GM12865 (cell line): ENCODE measurements at regions not wholly inside any gene's neighbourhood (a gene's known extent, or its start where the extent isn't known, plus 50 kb on each side); places are given as distances from the start of the nearest gene placed in this dataset.

Source experiments
- DNase-seq: peaks from one replicate; pipeline ENCODE4 v3.0.0; 2010; ENCODE audit warnings: low read depth
- H3K4me3 ChIP-seq: 2 replicates; pipeline ENCODE4 v1.5.1; 2011; ENCODE audit warnings: mild to moderate bottlenecking, low read depth, low read length, control low read depth
- TF ChIP-seq, protein P1 (sequence below): IDR thresholded peaks from 2 replicates; pipeline ENCODE4 v1.5.1; 2011; ENCODE audit warnings: low read length, control low read depth, low read depth, inconsistent platforms; ENCODE audit not compliant: insufficient read depth; ENCODE audit errors: missing control alignments

GRCh38 chr1:30198795-30199403 lies 524.5 kb downstream of the MATN1 start:
- no peak for DNase-seq
- TF ChIP-seq, protein P1, sequence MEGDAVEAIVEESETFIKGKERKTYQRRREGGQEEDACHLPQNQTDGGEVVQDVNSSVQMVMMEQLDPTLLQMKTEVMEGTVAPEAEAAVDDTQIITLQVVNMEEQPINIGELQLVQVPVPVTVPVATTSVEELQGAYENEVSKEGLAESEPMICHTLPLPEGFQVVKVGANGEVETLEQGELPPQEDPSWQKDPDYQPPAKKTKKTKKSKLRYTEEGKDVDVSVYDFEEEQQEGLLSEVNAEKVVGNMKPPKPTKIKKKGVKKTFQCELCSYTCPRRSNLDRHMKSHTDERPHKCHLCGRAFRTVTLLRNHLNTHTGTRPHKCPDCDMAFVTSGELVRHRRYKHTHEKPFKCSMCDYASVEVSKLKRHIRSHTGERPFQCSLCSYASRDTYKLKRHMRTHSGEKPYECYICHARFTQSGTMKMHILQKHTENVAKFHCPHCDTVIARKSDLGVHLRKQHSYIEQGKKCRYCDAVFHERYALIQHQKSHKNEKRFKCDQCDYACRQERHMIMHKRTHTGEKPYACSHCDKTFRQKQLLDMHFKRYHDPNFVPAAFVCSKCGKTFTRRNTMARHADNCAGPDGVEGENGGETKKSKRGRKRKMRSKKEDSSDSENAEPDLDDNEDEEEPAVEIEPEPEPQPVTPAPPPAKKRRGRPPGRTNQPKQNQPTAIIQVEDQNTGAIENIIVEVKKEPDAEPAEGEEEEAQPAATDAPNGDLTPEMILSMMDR: no peak
- H3K4me3 ChIP-seq: no peak overlapping the region

DNA sequence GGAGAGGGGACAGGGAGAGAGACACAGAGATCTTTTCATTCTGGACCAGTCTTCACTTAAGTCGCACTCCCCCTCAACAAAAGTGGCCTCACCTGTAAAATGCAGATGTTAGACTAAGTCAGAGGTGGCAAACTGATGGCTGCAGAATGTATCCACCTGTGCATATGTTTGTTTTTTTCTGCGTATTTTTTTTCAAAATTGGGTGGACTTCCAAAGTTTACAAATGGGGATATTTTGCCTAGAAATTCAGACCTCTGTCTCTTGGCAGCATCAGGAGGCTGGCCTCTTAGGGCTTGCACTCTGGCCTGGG lies 525.0 kb downstream of the MATN1 start:
- no peak overlapping the region for H3K4me3 ChIP-seq
- DNase-seq: no peak
- TF ChIP-seq, protein P1: no peak

DNA sequence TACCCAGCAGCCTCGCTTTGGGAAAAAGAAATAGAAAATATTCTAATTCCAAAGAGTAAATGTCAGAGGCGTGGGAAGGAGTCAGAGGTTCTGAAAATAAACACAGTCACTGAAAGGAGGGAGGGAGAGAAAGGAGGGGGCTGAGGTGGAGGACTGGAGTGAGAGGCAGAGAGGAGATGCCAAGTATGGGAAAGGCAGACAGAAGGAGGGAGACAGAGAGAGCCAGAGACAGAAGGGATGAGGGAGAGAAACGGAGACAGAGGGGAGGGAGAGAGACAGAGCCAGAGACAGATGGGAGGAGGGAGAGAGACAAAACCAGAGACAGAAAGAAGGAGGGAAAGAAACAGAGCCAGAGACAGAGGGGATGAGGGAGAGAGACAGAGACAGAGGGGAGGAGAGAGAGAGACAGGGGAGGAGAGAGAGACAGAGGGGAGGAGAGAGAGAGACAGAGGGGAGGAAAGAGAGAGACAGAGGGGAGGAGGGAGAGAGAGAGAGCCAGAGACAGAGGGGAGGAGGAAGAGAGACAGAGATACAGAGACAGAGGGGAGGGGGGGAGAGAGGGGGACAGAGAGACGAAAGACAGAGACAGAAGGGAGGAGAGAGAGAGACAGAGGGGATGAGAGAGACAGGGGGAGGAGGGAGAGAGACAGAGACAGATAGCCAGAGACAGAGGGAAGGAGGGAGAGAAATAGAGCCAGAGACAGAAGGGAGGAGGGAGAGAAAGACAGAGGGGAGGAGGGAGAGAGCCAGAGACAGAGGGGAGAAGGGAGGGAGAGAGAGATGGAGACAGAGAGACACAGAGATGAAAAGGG lies 525.5 kb downstream of the MATN1 start:
- TF ChIP-seq, protein P1: no peak
- no peak overlapping the region for H3K4me3 ChIP-seq
- DNase-seq: no peak

DNA sequence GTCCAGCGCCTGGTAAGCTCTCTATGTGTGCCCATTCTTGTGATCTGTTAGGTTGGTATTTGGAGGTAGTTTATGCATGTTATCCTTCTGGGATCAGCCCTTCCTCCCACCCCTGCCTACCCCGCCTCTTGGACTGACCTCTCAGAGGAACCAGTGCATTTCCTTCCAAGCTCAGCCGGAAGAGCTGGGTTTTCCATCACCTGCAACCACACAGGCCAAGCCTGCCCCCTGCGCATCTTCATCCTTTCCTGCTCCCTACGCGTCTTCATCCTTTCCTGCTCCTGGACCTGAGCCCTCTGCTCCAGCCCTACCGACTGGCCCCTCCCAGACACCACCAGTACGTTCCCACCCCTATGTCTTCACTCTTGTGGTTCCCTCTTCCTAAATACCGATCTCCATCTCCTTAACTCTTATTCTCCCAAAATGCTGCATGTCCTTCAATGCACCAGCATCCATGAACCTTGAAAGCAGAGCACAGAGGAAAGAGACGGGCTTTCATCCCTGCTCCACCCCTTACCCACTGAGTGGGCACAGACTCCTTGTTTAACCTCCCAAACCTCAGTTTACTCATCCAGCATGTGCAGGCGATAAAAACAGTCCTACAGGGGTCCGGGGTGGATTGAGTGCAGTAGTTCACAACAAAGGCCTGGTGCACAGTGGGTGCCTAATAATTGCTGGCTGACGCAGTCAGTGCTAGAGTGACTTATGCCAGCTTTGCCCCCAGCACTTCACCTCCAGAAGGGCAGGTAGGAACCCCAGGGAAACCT lies 526.3 kb downstream of the MATN1 start:
- DNase-seq: no peak
- TF ChIP-seq, protein P1: no peak
- H3K4me3 ChIP-seq: no peak overlapping the region

DNA sequence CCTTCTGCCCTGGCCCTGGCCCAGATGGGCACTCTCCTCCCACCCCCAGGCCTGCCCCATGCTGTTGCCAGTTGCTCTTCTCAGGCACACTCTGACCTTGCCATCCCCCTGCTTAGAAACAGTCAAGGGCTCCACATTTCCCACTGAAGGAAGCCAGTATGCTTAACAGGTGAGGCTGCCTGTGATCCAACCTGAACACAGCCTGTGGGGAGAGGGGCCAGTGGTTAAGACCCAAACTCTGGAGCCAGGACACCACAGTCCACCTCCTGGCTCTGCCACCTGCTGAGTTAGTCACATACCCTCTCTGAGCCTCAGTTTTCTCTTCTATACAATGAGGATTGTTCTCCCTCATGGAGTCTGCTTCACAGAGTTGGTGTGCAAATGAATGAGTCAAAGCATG lies 526.9 kb downstream of the MATN1 start:
- no peak for DNase-seq
- no peak overlapping the region for H3K4me3 ChIP-seq
- TF ChIP-seq, protein P1: no peak

GRCh38 chr1:30195424-30196134 lies 527.8 kb downstream of the MATN1 start:
- TF ChIP-seq, protein P1: no peak
- H3K4me3 ChIP-seq: no peak overlapping the region
- no peak for DNase-seq
